H1 (cell line): ENCODE measurements at regions not wholly inside any gene's neighbourhood (a gene's known extent, or its start where the extent isn't known, plus 50 kb on each side); places are given as distances from the start of the nearest gene placed in this dataset.

Experiments used
- CTCF ChIA-PET: fragments of 300-600 bp; sonication (Branson Sonifier 250); formaldehyde crosslinking; loops from one replicate; lab custom pipeline; 2021; ENCODE audit not compliant: partially characterized antibody; lab: Charles Lee
- POLR2A ChIA-PET: fragments of 300-600 bp; sonication (Branson Sonifier 250); formaldehyde crosslinking; loops from one replicate; lab custom pipeline; 2021; ENCODE audit warnings: inconsistent platforms; ENCODE audit not compliant: partially characterized antibody; lab: Charles Lee
- DNase-seq, 2 experiments: peaks; one replicate each; pipeline versions ENCODE4 v3.0.0 to v3.0.0-alpha.2; 2010 to 2022; ENCODE audit warnings: low spot score in 2 of 2, low read depth in 1 of 2, mixed read lengths in 1 of 2
- FAIRE-seq: peaks from 2 replicates; lab custom pipeline; 2011; peaks lifted over from hg19 to GRCh38; lab: Jason Lieb, UNC
- H2AFZ ChIP-seq: 2 replicates; pipeline ENCODE4 v1.8.1; 2012; ENCODE audit warnings: low read length, inconsistent platforms
- H2AK5ac ChIP-seq: 2 replicates; pipeline ENCODE4 v1.6.1; 2013; ENCODE audit warnings: low read depth, low read length
- H2BK120ac ChIP-seq: replicated peaks from 2 replicates; pipeline ENCODE3; 2013; ENCODE audit warnings: low read depth, low read length, inconsistent platforms
- H2BK12ac ChIP-seq: 2 replicates; pipeline ENCODE4 v1.6.1; 2013; ENCODE audit warnings: low read depth, low read length
- H2BK15ac ChIP-seq: 2 replicates; pipeline ENCODE4 v1.6.1; 2013; ENCODE audit warnings: low read length
- H2BK20ac ChIP-seq: 2 replicates; pipeline ENCODE4 v1.6.1; 2013; ENCODE audit warnings: low read length
- H2BK5ac ChIP-seq: 2 replicates; pipeline ENCODE4 v1.6.1; 2013; ENCODE audit warnings: low read depth, low read length
- H3K14ac ChIP-seq: 2 replicates; pipeline ENCODE4 v1.6.1; 2013; ENCODE audit warnings: inconsistent platforms; ENCODE audit not compliant: insufficient read length
- H3K18ac ChIP-seq: 2 replicates; pipeline ENCODE4 v1.6.1; 2013; ENCODE audit warnings: low read length; ENCODE audit errors: extremely low read depth
- H3K23ac ChIP-seq: 2 replicates; pipeline ENCODE4 v1.6.1; 2013; ENCODE audit warnings: inconsistent platforms; ENCODE audit not compliant: insufficient read length
- H3K23me2 ChIP-seq: 2 replicates; pipeline ENCODE4 v1.6.1; 2013; ENCODE audit warnings: low read depth, low read length
- H3K27ac ChIP-seq: 2 replicates; pipeline ENCODE4 v1.6.1; 2011; ENCODE audit warnings: low read depth, low read length, inconsistent platforms
- H3K27me3 ChIP-seq, 4 experiments: replicated peaks in 1 of 4; 1 replicate in 1 of 4; 2 replicates in 3 of 4; pipeline versions ENCODE4 v1.6.1 to v1.8.1; 2011 to 2013; ENCODE audit warnings: low read length in 3 of 4, mild to moderate bottlenecking in 3 of 4, inconsistent platforms in 2 of 4, mixed read lengths in 2 of 4, moderate library complexity in 1 of 4; ENCODE audit not compliant: control insufficient read depth in 3 of 4, insufficient read depth in 3 of 4; ENCODE audit errors: extremely low read depth in 1 of 4
- H3K36me3 ChIP-seq, 4 experiments: 2 replicates each; pipeline versions ENCODE4 v1.6.1 to v1.8.1; 2011 to 2013; ENCODE audit warnings: mild to moderate bottlenecking in 4 of 4, low read length in 3 of 4, moderate library complexity in 2 of 4, control low read depth in 1 of 4, inconsistent platforms in 1 of 4; ENCODE audit not compliant: insufficient read depth in 4 of 4, control insufficient read depth in 2 of 4
- H3K4ac ChIP-seq: replicated peaks from 2 replicates; pipeline ENCODE3; 2013; ENCODE audit warnings: low read length, low read depth, mixed read lengths, inconsistent platforms; ENCODE audit not compliant: insufficient read length
- H3K4me1 ChIP-seq, 4 experiments: replicated peaks in 1 of 4; 1 replicate in 1 of 4; 2 replicates in 3 of 4; pipeline versions ENCODE4 v1.6.1 to v1.8.1; 2011 to 2013; ENCODE audit warnings: low read length in 3 of 4, inconsistent platforms in 2 of 4, mixed read lengths in 1 of 4; ENCODE audit not compliant: insufficient read depth in 4 of 4, control insufficient read depth in 3 of 4
- H3K4me2 ChIP-seq, 2 experiments: 2 replicates each; pipeline versions ENCODE4 v1.6.1 to v1.8.1; 2011 to 2013; ENCODE audit warnings: low read depth in 2 of 2, low read length in 2 of 2, control low read depth in 1 of 2, inconsistent platforms in 1 of 2, mild to moderate bottlenecking in 1 of 2; ENCODE audit not compliant: insufficient read depth in 1 of 2
- H3K4me3 ChIP-seq, 4 experiments: fragments of 200-600, 300-600 bp in 1 of 4; sonication (generic), shearing (Covaris generic), sonication (Bioruptor Twin) in 1 of 4; 2 replicates each; pipeline versions ENCODE4 v1.5.1 to v1.8.1; 2011 to 2016; ENCODE audit warnings: low read length in 4 of 4, low read depth in 3 of 4, control low read depth in 2 of 4, inconsistent platforms in 2 of 4, mild to moderate bottlenecking in 2 of 4, mixed read lengths in 1 of 4, moderate library complexity in 1 of 4; ENCODE audit not compliant: insufficient read depth in 2 of 4; ENCODE audit errors: extremely low read depth in 1 of 4
- H3K56ac ChIP-seq: replicated peaks from 2 replicates; pipeline ENCODE3; 2013; ENCODE audit warnings: low read depth, mild to moderate bottlenecking, mixed read lengths, low read length, inconsistent platforms; ENCODE audit not compliant: insufficient read length
- H3K79me1 ChIP-seq: 2 replicates; pipeline ENCODE4 v1.6.1; 2013; ENCODE audit warnings: low read depth, low read length, control low read depth
- H3K79me2 ChIP-seq, 2 experiments: 2 replicates each; pipeline versions ENCODE4 v1.6.1 to v1.8.1; 2012 to 2013; ENCODE audit warnings: low read length in 2 of 2, mild to moderate bottlenecking in 2 of 2, inconsistent platforms in 1 of 2; ENCODE audit not compliant: insufficient read depth in 2 of 2, control insufficient read depth in 1 of 2
- H3K9ac ChIP-seq, 4 experiments: replicated peaks in 1 of 4; 1 replicate in 1 of 4; 2 replicates in 3 of 4; pipeline versions ENCODE4 v1.6.1 to v1.8.1; 2011 to 2013; ENCODE audit warnings: low read depth in 3 of 4, low read length in 3 of 4, control low read depth in 2 of 4, mild to moderate bottlenecking in 2 of 4, moderate library complexity in 2 of 4, inconsistent platforms in 1 of 4; ENCODE audit errors: extremely low read depth in 1 of 4
- H3K9me3 ChIP-seq, 2 experiments: 2 replicates each; pipeline versions ENCODE4 v1.6.1 to v1.8.1; 2012 to 2013; ENCODE audit warnings: mild to moderate bottlenecking in 2 of 2, moderate library complexity in 2 of 2, control low read depth in 1 of 2, inconsistent platforms in 1 of 2, low read depth in 1 of 2, low read length in 1 of 2, mixed read lengths in 1 of 2; ENCODE audit not compliant: insufficient read depth in 2 of 2
- H4K20me1 ChIP-seq, 2 experiments: replicated peaks in 1 of 2; 2 replicates each; pipeline versions ENCODE3 to v1.8.1; 2011 to 2013; ENCODE audit warnings: inconsistent platforms in 2 of 2, low read length in 2 of 2, mild to moderate bottlenecking in 1 of 2; ENCODE audit not compliant: insufficient read depth in 2 of 2, control insufficient read depth in 1 of 2
- H4K5ac ChIP-seq: 2 replicates; pipeline ENCODE4 v1.6.1; 2013; ENCODE audit warnings: low read length, low read depth, mixed read lengths, inconsistent platforms; ENCODE audit not compliant: insufficient read length
- H4K8ac ChIP-seq: 2 replicates; pipeline ENCODE4 v1.8.0; 2013; ENCODE audit warnings: mild to moderate bottlenecking, moderate library complexity, low read length, inconsistent platforms; ENCODE audit not compliant: insufficient read depth; ENCODE audit errors: extremely low read depth
- H4K91ac ChIP-seq: replicated peaks from 2 replicates; pipeline ENCODE3; 2013; ENCODE audit warnings: low read length, mixed read lengths, inconsistent platforms; ENCODE audit not compliant: insufficient read length
- SP1 ChIP-seq: IDR thresholded peaks from 2 replicates; pipeline ENCODE4 v1.6.1; 2011; ENCODE audit warnings: low read depth, low read length
- SUZ12 ChIP-seq: fragments of 200-600 bp; sonication (generic); IDR thresholded peaks from 2 replicates; pipeline ENCODE4 v1.6.1; 2012; ENCODE audit warnings: mild to moderate bottlenecking, inconsistent platforms, low read length, moderate library complexity, mixed read lengths
- TF ChIP-seq, protein P1 (sequence below), 3 experiments: IDR thresholded peaks; 1 replicate in 2 of 3; 2 replicates in 1 of 3; pipeline versions ENCODE4 v1.5.1 to v1.6.1; 2011; ENCODE audit warnings: low read length in 3 of 3, mild to moderate bottlenecking in 3 of 3, inconsistent platforms in 2 of 3, low read depth in 1 of 3, moderate library complexity in 1 of 3; ENCODE audit not compliant: insufficient read depth in 1 of 3; ENCODE audit errors: control extremely low read depth in 1 of 3

DNA sequence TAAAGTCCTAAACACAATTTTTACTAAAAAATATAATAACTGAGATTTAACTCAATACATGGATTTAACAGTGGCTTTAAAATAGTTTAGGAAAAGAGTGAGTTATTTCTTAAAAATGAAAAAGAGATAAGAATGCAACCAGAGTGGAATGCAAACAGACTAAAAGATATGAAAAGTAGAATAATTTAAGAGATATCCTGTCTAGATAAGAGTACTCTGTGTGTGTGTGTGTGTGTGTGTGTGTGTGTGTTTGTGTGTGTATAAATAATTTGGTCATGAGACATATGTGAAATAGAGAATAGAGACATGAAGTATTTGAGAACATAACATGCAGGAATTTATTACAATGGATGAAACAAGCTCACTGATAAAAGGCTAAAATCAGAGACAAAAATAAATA is 986.9 kb upstream of the CHORDC1 start:
- H3K56ac ChIP-seq: no peak overlapping the region
- H3K27ac ChIP-seq: no peak overlapping the region
- H3K4me3 ChIP-seq: no peak overlapping the region
- no peaks in the 10 kb centered on the region for H4K20me1 ChIP-seq
- H4K91ac ChIP-seq: no peak overlapping the region
- H2BK120ac ChIP-seq: no peak overlapping the region
- no peak for DNase-seq
- H2BK5ac ChIP-seq: no peak overlapping the region
- ChIA-PET CTCF (no interaction called here), POLR2A (no interaction called here)
- no peak overlapping the region for H4K8ac ChIP-seq
- H3K4me2 ChIP-seq: no peak overlapping the region
- no peaks in the 10 kb centered on the region for H3K23me2 ChIP-seq
- no peak overlapping the region for H2BK20ac ChIP-seq
- H2AK5ac ChIP-seq: no peak overlapping the region
- no peak overlapping the region for H3K4ac ChIP-seq
- FAIRE-seq: no peak
- H3K18ac ChIP-seq: no peak overlapping the region
- H2BK15ac ChIP-seq: no peak overlapping the region
- no peak for TF ChIP-seq SP1
- no peak for TF ChIP-seq SUZ12
- TF ChIP-seq, protein P1, sequence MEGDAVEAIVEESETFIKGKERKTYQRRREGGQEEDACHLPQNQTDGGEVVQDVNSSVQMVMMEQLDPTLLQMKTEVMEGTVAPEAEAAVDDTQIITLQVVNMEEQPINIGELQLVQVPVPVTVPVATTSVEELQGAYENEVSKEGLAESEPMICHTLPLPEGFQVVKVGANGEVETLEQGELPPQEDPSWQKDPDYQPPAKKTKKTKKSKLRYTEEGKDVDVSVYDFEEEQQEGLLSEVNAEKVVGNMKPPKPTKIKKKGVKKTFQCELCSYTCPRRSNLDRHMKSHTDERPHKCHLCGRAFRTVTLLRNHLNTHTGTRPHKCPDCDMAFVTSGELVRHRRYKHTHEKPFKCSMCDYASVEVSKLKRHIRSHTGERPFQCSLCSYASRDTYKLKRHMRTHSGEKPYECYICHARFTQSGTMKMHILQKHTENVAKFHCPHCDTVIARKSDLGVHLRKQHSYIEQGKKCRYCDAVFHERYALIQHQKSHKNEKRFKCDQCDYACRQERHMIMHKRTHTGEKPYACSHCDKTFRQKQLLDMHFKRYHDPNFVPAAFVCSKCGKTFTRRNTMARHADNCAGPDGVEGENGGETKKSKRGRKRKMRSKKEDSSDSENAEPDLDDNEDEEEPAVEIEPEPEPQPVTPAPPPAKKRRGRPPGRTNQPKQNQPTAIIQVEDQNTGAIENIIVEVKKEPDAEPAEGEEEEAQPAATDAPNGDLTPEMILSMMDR (IDR thresholded peaks at IDR 0.05; ENCODE audit: control extremely low read depth in 1 of 3, insufficient read depth in 1 of 3, low read depth in 1 of 3, low read length in 3 of 3): no peak
- no peaks in the 10 kb centered on the region for H3K27me3 ChIP-seq
- no peak overlapping the region for H3K9ac ChIP-seq
- no peaks in the 10 kb centered on the region for H3K9me3 ChIP-seq
- no peak overlapping the region for H4K5ac ChIP-seq
- no peaks in the 10 kb centered on the region for H3K36me3 ChIP-seq
- H3K23ac ChIP-seq: no peak overlapping the region
- no peaks in the 10 kb centered on the region for H3K79me2 ChIP-seq
- H2AFZ ChIP-seq: no peak overlapping the region
- no peaks in the 10 kb centered on the region for H3K79me1 ChIP-seq
- H3K14ac ChIP-seq: no peak overlapping the region
- H2BK12ac ChIP-seq: no peak overlapping the region
- no peaks in the 10 kb centered on the region for H3K4me1 ChIP-seq
